ENCODE measurements at regions not wholly inside any gene's neighbourhood (a gene's known extent, or its start where the extent isn't known, plus 50 kb on each side); places are given as distances from the start of the nearest gene placed in this dataset.

DNA sequence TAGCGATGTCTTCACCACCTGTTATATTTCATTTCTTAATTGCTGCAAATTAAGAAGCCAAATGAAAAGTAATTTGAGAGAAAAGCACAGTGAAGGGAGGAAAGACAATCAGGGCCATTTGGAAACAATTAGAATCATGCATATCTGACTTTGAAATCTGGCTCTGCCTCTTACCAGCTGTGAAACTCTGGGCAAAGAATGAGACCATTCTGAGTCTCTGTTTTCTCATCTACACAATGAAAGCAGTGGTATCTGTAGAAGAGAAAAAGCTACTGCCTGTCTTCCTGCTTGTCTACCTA is 334.5 kb upstream of the CYRIA start:
- no peaks in the 10 kb centered on the region for H3K36me3 ChIP-seq (ENCODE audit: control insufficient read depth in 1 of 2, insufficient read depth in 2 of 2, low read depth in 1 of 2, low read length in 2 of 2)
- H3K4me1 ChIP-seq (ENCODE audit: control insufficient read depth, insufficient read depth, low read depth, low read length) = no peaks in the 10 kb centered on the region
- no peak overlapping the region for H2AK5ac ChIP-seq (ENCODE audit: low read length, severe bottlenecking)
- DNase-seq = no peak
- H3K14ac ChIP-seq (ENCODE audit: low read length in 2 of 2) = no peak overlapping the region
- H3K79me1 ChIP-seq (replicated peaks; ENCODE audit: low read length, poor library complexity, severe bottlenecking) = no peaks in the 10 kb centered on the region
- H3K4ac ChIP-seq (ENCODE audit: low read depth in 1 of 2, low read length in 2 of 2) = no peak overlapping the region
- no peak overlapping the region for H2BK15ac ChIP-seq (ENCODE audit: low read depth, poor library complexity, severe bottlenecking)
- H3K18ac ChIP-seq (ENCODE audit: low read depth in 1 of 2, low read length in 2 of 2) = no peak overlapping the region
- H2AFZ ChIP-seq (ENCODE audit: low read depth, low read length) = no peak overlapping the region
- no CpG with 5 or more reads among the region's 1 CpG for WGBS
- H3K4me3 ChIP-seq (ENCODE audit: insufficient read depth in 1 of 2, low read depth in 1 of 2, low read length in 2 of 2) = no peak overlapping the region
- H4K8ac ChIP-seq (ENCODE audit: low read length) = no peak overlapping the region
- no peak overlapping the region for H2BK12ac ChIP-seq (ENCODE audit: low read length in 2 of 2)
- H3K4me2 ChIP-seq (ENCODE audit: low read length, poor library complexity, severe bottlenecking) = no peak overlapping the region
- H3K27me3 ChIP-seq (ENCODE audit: control insufficient read depth in 1 of 2, insufficient read depth in 1 of 2, low read length in 2 of 2) = no peaks in the 10 kb centered on the region
- no peak overlapping the region for H3K27ac ChIP-seq (ENCODE audit: low read length, poor library complexity, severe bottlenecking)
- H2BK120ac ChIP-seq (ENCODE audit: low read depth, low read length) = no peak overlapping the region
- H4K91ac ChIP-seq (ENCODE audit: low read length) = no peak overlapping the region
- no peak overlapping the region for H2BK5ac ChIP-seq (ENCODE audit: low read depth, low read length, poor library complexity, severe bottlenecking)
- peaks cover 13% of the 10 kb centered on the region for H3K9me3 ChIP-seq (ENCODE audit: control insufficient read depth, low read length)
- no peak overlapping the region for H3K23ac ChIP-seq (ENCODE audit: low read length in 2 of 2)
- no peak overlapping the region for H3K9ac ChIP-seq (ENCODE audit: low read length)

DNA sequence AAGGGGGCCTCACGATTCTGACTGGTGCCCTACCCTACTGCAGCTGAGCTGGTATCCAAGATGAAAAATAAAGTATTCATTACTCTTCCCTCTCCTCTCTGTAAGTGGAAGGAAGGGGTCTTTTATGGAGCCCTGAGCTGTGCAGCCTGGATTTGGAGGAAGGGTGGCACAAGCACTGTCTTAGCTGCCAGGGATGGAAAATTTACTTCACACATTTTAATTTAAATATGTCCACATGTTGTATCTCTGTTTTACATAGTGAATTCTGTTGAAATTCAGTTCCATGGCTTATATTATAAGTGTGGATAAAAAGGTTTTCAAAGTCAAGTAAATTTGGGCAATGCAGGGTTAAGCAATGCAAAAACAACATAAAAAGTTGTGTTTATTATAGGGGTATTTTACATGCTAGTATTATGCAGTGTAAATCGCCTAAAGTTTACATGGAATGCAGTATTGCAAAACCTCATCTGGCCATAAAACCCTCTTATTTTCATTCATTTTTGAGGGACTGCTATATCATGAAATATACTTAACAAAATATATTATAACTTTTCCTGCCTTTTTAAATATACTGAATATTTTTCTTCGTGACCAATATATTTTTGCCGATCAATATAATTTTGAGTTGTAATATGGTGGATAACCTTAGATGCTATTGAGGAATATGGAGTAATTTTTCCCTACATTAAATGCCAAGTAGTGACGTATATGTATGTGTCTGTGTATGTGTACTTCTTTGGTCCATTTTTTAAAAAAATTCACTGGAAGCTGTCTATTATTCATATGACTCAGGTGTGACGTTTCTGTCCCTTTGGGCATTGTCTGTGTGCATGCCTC is 333.9 kb upstream of the CYRIA start:
- H2AFZ ChIP-seq (ENCODE audit: low read depth, low read length) = no peak overlapping the region
- no peak overlapping the region for H4K8ac ChIP-seq (ENCODE audit: low read length)
- no peak overlapping the region for H2BK5ac ChIP-seq (ENCODE audit: low read depth, low read length, poor library complexity, severe bottlenecking)

DNA sequence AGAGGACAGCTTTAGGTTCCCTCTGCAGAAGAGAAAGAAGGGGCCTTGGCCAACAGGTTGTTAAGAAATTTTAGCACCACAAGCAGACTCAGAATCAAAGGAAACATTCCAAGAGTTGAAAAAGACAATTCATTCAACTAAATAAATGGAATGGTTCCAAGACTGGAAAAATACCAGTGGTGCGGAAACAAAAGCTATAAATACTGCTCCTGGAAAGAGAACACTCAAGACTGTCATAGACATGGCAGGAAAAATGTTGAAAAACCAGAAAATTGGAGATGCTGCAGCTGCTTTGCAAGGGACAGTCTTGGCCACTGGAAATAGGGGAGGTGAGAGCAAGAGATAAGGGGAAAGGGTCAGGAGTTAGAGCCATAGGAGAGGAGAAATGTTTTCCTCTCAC is 312.7 kb upstream of the CYRIA start:
- no peak for DNase-seq
- H2BK15ac ChIP-seq (ENCODE audit: low read depth, poor library complexity, severe bottlenecking) = no peak overlapping the region
- no peak overlapping the region for H3K9ac ChIP-seq (ENCODE audit: low read length)
- H3K4me3 ChIP-seq (ENCODE audit: insufficient read depth in 1 of 2, low read depth in 1 of 2, low read length in 2 of 2) = no peak overlapping the region
- H2BK12ac ChIP-seq (ENCODE audit: low read length in 2 of 2) = no peak overlapping the region
- H2BK120ac ChIP-seq (ENCODE audit: low read depth, low read length) = no peak overlapping the region
- WGBS = 85% methylated on average over 1 of the region's 1 CpG
- no peak overlapping the region for H3K4me2 ChIP-seq (ENCODE audit: low read length, poor library complexity, severe bottlenecking)
- no peaks in the 10 kb centered on the region for H3K79me1 ChIP-seq (replicated peaks; ENCODE audit: low read length, poor library complexity, severe bottlenecking)
- H3K27ac ChIP-seq (ENCODE audit: low read length, poor library complexity, severe bottlenecking) = no peak overlapping the region
- no peak overlapping the region for H2BK5ac ChIP-seq (ENCODE audit: low read depth, low read length, poor library complexity, severe bottlenecking)
- no peaks in the 10 kb centered on the region for H3K4me1 ChIP-seq (ENCODE audit: control insufficient read depth, insufficient read depth, low read depth, low read length)
- no peak overlapping the region for H3K23ac ChIP-seq (ENCODE audit: low read length in 2 of 2)
- no peaks in the 10 kb centered on the region for H3K27me3 ChIP-seq (ENCODE audit: control insufficient read depth in 1 of 2, insufficient read depth in 1 of 2, low read length in 2 of 2)
- no peak overlapping the region for H3K14ac ChIP-seq (ENCODE audit: low read length in 2 of 2)
- no peak overlapping the region for H4K91ac ChIP-seq (ENCODE audit: low read length)
- H3K36me3 ChIP-seq (ENCODE audit: control insufficient read depth in 1 of 2, insufficient read depth in 2 of 2, low read depth in 1 of 2, low read length in 2 of 2) = no peaks in the 10 kb centered on the region
- no peak overlapping the region for H3K18ac ChIP-seq (ENCODE audit: low read depth in 1 of 2, low read length in 2 of 2)
- H2AK5ac ChIP-seq (ENCODE audit: low read length, severe bottlenecking) = no peak overlapping the region
- no peak overlapping the region for H2AFZ ChIP-seq (ENCODE audit: low read depth, low read length)
- no peak overlapping the region for H4K8ac ChIP-seq (ENCODE audit: low read length)
- H3K9me3 ChIP-seq (ENCODE audit: control insufficient read depth, low read length) = no peaks in the 10 kb centered on the region
- H3K4ac ChIP-seq (ENCODE audit: low read depth in 1 of 2, low read length in 2 of 2) = no peak overlapping the region

More for the DNA sequence above, 333.9 kb upstream of the CYRIA start:
- H3K9me3 ChIP-seq (ENCODE audit: control insufficient read depth, low read length) = peaks cover 15% of the 10 kb centered on the region
- H3K27me3 ChIP-seq (ENCODE audit: control insufficient read depth in 1 of 2, insufficient read depth in 1 of 2, low read length in 2 of 2) = no peaks in the 10 kb centered on the region
- no peak overlapping the region for H3K23ac ChIP-seq (ENCODE audit: low read length in 2 of 2)
- no peak overlapping the region for H2BK15ac ChIP-seq (ENCODE audit: low read depth, poor library complexity, severe bottlenecking)
- no peaks in the 10 kb centered on the region for H3K36me3 ChIP-seq (ENCODE audit: control insufficient read depth in 1 of 2, insufficient read depth in 2 of 2, low read depth in 1 of 2, low read length in 2 of 2)
- WGBS = 93% methylated on average over 3 of the region's 6 CpGs
- no peaks in the 10 kb centered on the region for H3K79me1 ChIP-seq (replicated peaks; ENCODE audit: low read length, poor library complexity, severe bottlenecking)
- no peaks in the 10 kb centered on the region for H3K4me1 ChIP-seq (ENCODE audit: control insufficient read depth, insufficient read depth, low read depth, low read length)
- H4K91ac ChIP-seq (ENCODE audit: low read length) = no peak overlapping the region
- no peak overlapping the region for H3K9ac ChIP-seq (ENCODE audit: low read length)
- no peak overlapping the region for H3K18ac ChIP-seq (ENCODE audit: low read depth in 1 of 2, low read length in 2 of 2)
- DNase-seq = no peak
- no peak overlapping the region for H3K4ac ChIP-seq (ENCODE audit: low read depth in 1 of 2, low read length in 2 of 2)
- H3K14ac ChIP-seq (ENCODE audit: low read length in 2 of 2) = no peak overlapping the region
- H3K4me2 ChIP-seq (ENCODE audit: low read length, poor library complexity, severe bottlenecking) = no peak overlapping the region
- no peak overlapping the region for H3K27ac ChIP-seq (ENCODE audit: low read length, poor library complexity, severe bottlenecking)
- H2AK5ac ChIP-seq (ENCODE audit: low read length, severe bottlenecking) = no peak overlapping the region
- no peak overlapping the region for H2BK120ac ChIP-seq (ENCODE audit: low read depth, low read length)
- H2BK12ac ChIP-seq (ENCODE audit: low read length in 2 of 2) = no peak overlapping the region
- H3K4me3 ChIP-seq (ENCODE audit: insufficient read depth in 1 of 2, low read depth in 1 of 2, low read length in 2 of 2) = no peak overlapping the region

GRCh38 chr2:16974688-16975087 is 309.1 kb upstream of the CYRIA start:
- Histone ChIP-seq H3K18ac (ENCODE audit: low read depth in 1 of 2, low read length in 2 of 2) (no peak overlapping the region), H2BK12ac (ENCODE audit: low read length in 2 of 2) (no peak overlapping the region), H3K27me3 (ENCODE audit: control insufficient read depth in 1 of 2, insufficient read depth in 1 of 2, low read length in 2 of 2) (no peaks in the 10 kb centered on the region), H2AK5ac (ENCODE audit: low read length, severe bottlenecking) (no peak overlapping the region), H2AFZ (ENCODE audit: low read depth, low read length) (no peak overlapping the region), H2BK15ac (ENCODE audit: low read depth, poor library complexity, severe bottlenecking) (no peak overlapping the region), H3K79me1 (replicated peaks; ENCODE audit: low read length, poor library complexity, severe bottlenecking) (no peaks in the 10 kb centered on the region), H2BK5ac (ENCODE audit: low read depth, low read length, poor library complexity, severe bottlenecking) (no peak overlapping the region), H4K8ac (ENCODE audit: low read length) (no peak overlapping the region), H3K27ac (ENCODE audit: low read length, poor library complexity, severe bottlenecking) (no peak overlapping the region), H3K9me3 (ENCODE audit: control insufficient read depth, low read length) (no peaks in the 10 kb centered on the region), H3K9ac (ENCODE audit: low read length) (no peak overlapping the region), H3K4me3 (ENCODE audit: insufficient read depth in 1 of 2, low read depth in 1 of 2, low read length in 2 of 2) (no peak overlapping the region), H3K23ac (ENCODE audit: low read length in 2 of 2) (no peak overlapping the region), H3K4me1 (ENCODE audit: control insufficient read depth, insufficient read depth, low read depth, low read length) (no peaks in the 10 kb centered on the region), H3K4ac (ENCODE audit: low read depth in 1 of 2, low read length in 2 of 2) (no peak overlapping the region), H3K36me3 (ENCODE audit: control insufficient read depth in 1 of 2, insufficient read depth in 2 of 2, low read depth in 1 of 2, low read length in 2 of 2) (no peaks in the 10 kb centered on the region), H2BK120ac (ENCODE audit: low read depth, low read length) (no peak overlapping the region), H3K4me2 (ENCODE audit: low read length, poor library complexity, severe bottlenecking) (no peak overlapping the region), H3K14ac (ENCODE audit: low read length in 2 of 2) (no peak overlapping the region), H4K91ac (ENCODE audit: low read length) (no peak overlapping the region)
- DNase-seq = no peak

Data from mesenchymal stem cell (in vitro differentiated cells and primary cell).